Endodermal cell (in vitro differentiated cells): ENCODE measurements at regions not wholly inside any gene's neighbourhood (a gene's known extent, or its start where the extent isn't known, plus 50 kb on each side); places are given as distances from the start of the nearest gene placed in this dataset.

Experiments
- DNase-seq: peaks from one replicate; pipeline ENCODE4 v3.0.0-alpha.2; 2017
- H3K27ac ChIP-seq: 2 replicates; pipeline ENCODE4 v1.5.1; 2013; ENCODE audit warnings: mild to moderate bottlenecking, low read depth, low read length, moderate library complexity
- H3K27me3 ChIP-seq: 2 replicates; pipeline ENCODE4 v1.6.1; 2013; ENCODE audit warnings: mild to moderate bottlenecking, low read length, moderate library complexity; ENCODE audit not compliant: insufficient read depth, control insufficient read depth, poor library complexity, severe bottlenecking
- H3K36me3 ChIP-seq: 2 replicates; pipeline ENCODE4 v1.7.0; 2013; ENCODE audit warnings: mild to moderate bottlenecking, low read length, moderate library complexity; ENCODE audit not compliant: control insufficient read depth, insufficient read depth
- H3K4me1 ChIP-seq: one replicate; pipeline ENCODE4 v1.7.0; 2013; ENCODE audit warnings: low read length; ENCODE audit not compliant: control insufficient read depth, insufficient read depth
- H3K4me3 ChIP-seq: 2 replicates; pipeline ENCODE4 v1.5.1; 2013; ENCODE audit warnings: mild to moderate bottlenecking, low read length, moderate library complexity
- H3K9ac ChIP-seq: 2 replicates; pipeline ENCODE4 v1.6.1; 2013; ENCODE audit warnings: mild to moderate bottlenecking, low read length, moderate library complexity; ENCODE audit not compliant: poor library complexity, severe bottlenecking; ENCODE audit errors: extremely low read depth
- H3K9me3 ChIP-seq: 2 replicates; pipeline ENCODE4 v1.6.1; 2013; ENCODE audit warnings: mild to moderate bottlenecking, low read length, moderate library complexity; ENCODE audit not compliant: control insufficient read depth
- H3K27ac Mint-ChIP-seq: 2 replicates; pipeline ENCODE4 v1.8.0; 2020; ENCODE audit warnings: mixed read lengths
- H3K27me3 Mint-ChIP-seq: 2 replicates; pipeline ENCODE4 v1.8.0; 2021; ENCODE audit warnings: mild to moderate bottlenecking, mixed read lengths; ENCODE audit not compliant: insufficient read depth
- H3K36me3 Mint-ChIP-seq: 2 replicates; pipeline ENCODE4 v1.8.0; 2020; ENCODE audit warnings: low read depth, mixed read lengths
- H3K4me1 Mint-ChIP-seq: 2 replicates; pipeline ENCODE4 v1.8.0; 2020; ENCODE audit warnings: mixed read lengths
- H3K4me3 Mint-ChIP-seq: 2 replicates; pipeline ENCODE4 v1.8.0; 2020; ENCODE audit warnings: mild to moderate bottlenecking, moderate library complexity, mixed read lengths
- H3K9me3 Mint-ChIP-seq: 2 replicates; pipeline ENCODE4 v1.8.0; 2020; ENCODE audit warnings: mild to moderate bottlenecking, mixed read lengths
- WGBS, 2 experiments: methylation state at CpG; one replicate each; pipeline versions ENCODE4 v1.1.5 to v1.1.7; 2013; ENCODE audit warnings: missing lambda C conversion rate in 2 of 2, mixed read lengths in 1 of 2; ENCODE audit not compliant: insufficient coverage in 1 of 2, insufficient read length in 1 of 2; 5-methylcytosine and 5-hydroxymethylcytosine counted together
- TF ChIP-seq, protein P1 (sequence below): fragments of 200-600 bp; sonication (generic); conservative IDR thresholded peaks from 2 replicates; pipeline ENCODE4 v1.5.0; 2021; ENCODE audit warnings: antibody characterized with exemption, mild to moderate bottlenecking

DNA sequence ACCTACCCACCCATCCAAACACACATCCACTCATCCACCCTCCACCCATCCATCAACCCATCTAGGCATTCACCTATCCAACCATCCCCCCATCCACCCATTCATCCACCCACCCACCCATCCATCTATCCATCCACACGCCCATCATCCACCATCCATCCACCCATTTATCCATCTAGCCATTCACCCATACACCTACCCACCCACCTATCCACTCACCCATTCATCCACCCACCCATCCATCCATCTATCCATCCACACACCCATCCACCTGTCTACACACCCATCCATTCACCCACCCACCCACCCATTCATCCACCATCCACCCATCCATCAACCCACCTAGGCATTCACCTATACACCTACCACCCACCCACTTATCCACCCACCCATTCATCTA is 72.6 kb upstream of the GALNT9 start:
- H3K9me3 Mint-ChIP-seq = no peaks in the 10 kb centered on the region
- TF ChIP-seq, protein P1, sequence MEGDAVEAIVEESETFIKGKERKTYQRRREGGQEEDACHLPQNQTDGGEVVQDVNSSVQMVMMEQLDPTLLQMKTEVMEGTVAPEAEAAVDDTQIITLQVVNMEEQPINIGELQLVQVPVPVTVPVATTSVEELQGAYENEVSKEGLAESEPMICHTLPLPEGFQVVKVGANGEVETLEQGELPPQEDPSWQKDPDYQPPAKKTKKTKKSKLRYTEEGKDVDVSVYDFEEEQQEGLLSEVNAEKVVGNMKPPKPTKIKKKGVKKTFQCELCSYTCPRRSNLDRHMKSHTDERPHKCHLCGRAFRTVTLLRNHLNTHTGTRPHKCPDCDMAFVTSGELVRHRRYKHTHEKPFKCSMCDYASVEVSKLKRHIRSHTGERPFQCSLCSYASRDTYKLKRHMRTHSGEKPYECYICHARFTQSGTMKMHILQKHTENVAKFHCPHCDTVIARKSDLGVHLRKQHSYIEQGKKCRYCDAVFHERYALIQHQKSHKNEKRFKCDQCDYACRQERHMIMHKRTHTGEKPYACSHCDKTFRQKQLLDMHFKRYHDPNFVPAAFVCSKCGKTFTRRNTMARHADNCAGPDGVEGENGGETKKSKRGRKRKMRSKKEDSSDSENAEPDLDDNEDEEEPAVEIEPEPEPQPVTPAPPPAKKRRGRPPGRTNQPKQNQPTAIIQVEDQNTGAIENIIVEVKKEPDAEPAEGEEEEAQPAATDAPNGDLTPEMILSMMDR = no peak

DNA sequence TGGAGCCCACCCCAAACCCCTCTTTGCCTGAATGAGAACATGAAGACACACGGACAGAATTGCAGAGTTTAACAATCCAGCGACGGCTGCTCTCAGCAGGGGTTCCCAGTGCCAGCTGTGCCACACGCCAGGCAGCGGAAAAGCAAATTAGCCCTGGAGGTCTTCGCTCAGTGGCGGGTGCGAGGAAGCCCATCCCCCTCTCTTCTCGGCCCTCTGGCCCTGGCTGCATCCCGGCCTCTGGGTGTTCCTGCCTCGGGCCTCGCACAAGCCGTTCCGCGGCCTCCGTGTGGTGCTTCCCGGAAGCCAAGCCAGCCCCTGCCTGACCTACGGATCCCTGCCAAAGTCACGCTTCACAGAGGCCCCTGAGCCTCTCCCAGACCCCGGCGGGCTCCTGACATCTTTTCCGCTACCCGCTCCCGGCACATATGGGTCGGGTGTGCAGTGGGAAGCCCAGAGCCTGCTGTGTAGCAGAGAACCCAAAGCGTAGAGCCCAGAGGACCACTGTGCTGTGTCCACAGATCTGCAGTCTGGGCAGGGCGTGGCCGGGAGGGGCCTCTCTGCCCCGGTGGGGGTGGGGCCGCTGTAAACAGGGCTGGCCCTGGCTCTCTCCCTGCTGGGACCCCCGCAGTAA is 70.7 kb upstream of the GALNT9 start:
- Histone ChIP-seq H3K27me3 (no peaks in the 10 kb centered on the region), H3K27ac (no peak overlapping the region), H3K9me3 (no peaks in the 10 kb centered on the region), H3K4me3 (no peak overlapping the region), H3K9ac (no peak overlapping the region), H3K4me1 (no peaks in the 10 kb centered on the region), H3K36me3 (no peaks in the 10 kb centered on the region)
- Mint-ChIP-seq H3K4me1 (no peaks in the 10 kb centered on the region), H3K27ac (no peak overlapping the region), H3K4me3 (no peak overlapping the region), H3K9me3 (no peaks in the 10 kb centered on the region), H3K36me3 (no peaks in the 10 kb centered on the region), H3K27me3 (peaks cover 48% of the 10 kb centered on the region)
- TF ChIP-seq, protein P1 = no peak
- DNase-seq = no peak
- WGBS, 2 experiments = 84 to 87% methylated on average over 18 to 31 of the region's 31 CpGs

More for the DNA sequence above, 72.6 kb upstream of the GALNT9 start:
- H3K4me3 ChIP-seq = no peak overlapping the region
- no peaks in the 10 kb centered on the region for H3K36me3 Mint-ChIP-seq
- H3K9ac ChIP-seq = no peak overlapping the region
- H3K4me3 Mint-ChIP-seq = no peak overlapping the region
- H3K9me3 ChIP-seq = no peaks in the 10 kb centered on the region
- no peaks in the 10 kb centered on the region for H3K27me3 ChIP-seq
- H3K27ac Mint-ChIP-seq = no peak overlapping the region
- WGBS, 2 experiments = no CpG with 5 or more reads among the region's 1 CpG
- DNase-seq = no peak
- H3K27me3 Mint-ChIP-seq = peaks cover 48% of the 10 kb centered on the region
- H3K4me1 Mint-ChIP-seq = no peaks in the 10 kb centered on the region
- H3K27ac ChIP-seq = no peak overlapping the region
- H3K36me3 ChIP-seq = no peaks in the 10 kb centered on the region
- no peaks in the 10 kb centered on the region for H3K4me1 ChIP-seq

- Mint-ChIP-seq H3K27ac (no peak overlapping the region), H3K9me3 (no peaks in the 10 kb centered on the region), H3K4me1 (no peaks in the 10 kb centered on the region), H3K36me3 (no peaks in the 10 kb centered on the region), H3K4me3 (no peak overlapping the region), H3K27me3 (peaks cover 48% of the 10 kb centered on the region)
- no peaks in the 10 kb centered on the region for H3K36me3 ChIP-seq
- no peaks in the 10 kb centered on the region for H3K27me3 ChIP-seq
- TF ChIP-seq, protein P1 = no peak
- H3K4me1 ChIP-seq = no peaks in the 10 kb centered on the region
- 88 to 91% methylated on average over 22 to 43 of the region's 43 CpGs for WGBS, 2 experiments
- H3K9me3 ChIP-seq = peaks cover 7% of the 10 kb centered on the region
- no peak for DNase-seq
- no peak overlapping the region for H3K27ac ChIP-seq
- H3K9ac ChIP-seq = no peak overlapping the region
- H3K4me3 ChIP-seq = no peak overlapping the region
Measured at GRCh38 chr12:132399092-132400010, 70.0 kb upstream of the GALNT9 start.
